ENCODE measurements at regions not wholly inside any gene's neighbourhood (a gene's known extent, or its start where the extent isn't known, plus 50 kb on each side); places are given as distances from the start of the nearest gene placed in this dataset.

- 100% methylated on average over 1 of the region's 1 CpG for WGBS (ENCODE audit: insufficient coverage)
- Histone ChIP-seq H3K4me1 (ENCODE audit: control insufficient read depth in 1 of 2, insufficient read depth in 2 of 2, low read length in 2 of 2) (no peaks in the 10 kb centered on the region), H3K4me3 (replicated peaks in 1 of 3; ENCODE audit: low read depth in 2 of 3, low read length in 3 of 3) (no peak overlapping the region), H3K79me2 (ENCODE audit: insufficient read depth, low read length) (no peaks in the 10 kb centered on the region), H3K9me3 (replicated peaks in 1 of 2; ENCODE audit: control insufficient read depth in 1 of 2, insufficient read depth in 1 of 2, low read length in 2 of 2) (peaks cover 8 to 9% of the 10 kb centered on the region in 2 donors), H3K27ac (ENCODE audit: low read depth in 1 of 2, low read length in 2 of 2) (no peak overlapping the region), H2AFZ (ENCODE audit: insufficient read depth, low read depth, low read length, poor library complexity, severe bottlenecking) (no peak overlapping the region), H3K9ac (ENCODE audit: insufficient read depth, low read length, poor library complexity, severe bottlenecking) (no peak overlapping the region), H4K20me1 (ENCODE audit: insufficient read depth, low read length) (no peaks in the 10 kb centered on the region), H3K36me3 (replicated peaks in 1 of 2; ENCODE audit: control insufficient read depth in 1 of 2, insufficient read depth in 2 of 2, low read length in 2 of 2) (no peaks in the 10 kb centered on the region), H3K27me3 (ENCODE audit: control insufficient read depth in 2 of 2, insufficient read depth in 2 of 2, low read length in 2 of 2) (no peaks in the 10 kb centered on the region), H3K4me2 (replicated peaks; ENCODE audit: extremely low read depth, low read length, poor library complexity, severe bottlenecking) (no peak overlapping the region)
- peaks cover 12 to 25% (median 16%) of the 10 kb centered on the region in 7 donors for H3K9me3 Mint-ChIP-seq
- no peak for DNase-seq
- H3K4me1 Mint-ChIP-seq: peaks cover 6% of the 10 kb centered on the region
- intact Hi-C loops (cut with micrococcal nuclease): no loop called here
- H3K36me3 Mint-ChIP-seq: no peaks in the 10 kb centered on the region
- no peak for TF ChIP-seq CTCF (IDR thresholded peaks at IDR 0.05)
- no peak overlapping the region for H3K4me3 Mint-ChIP-seq
- no peak overlapping the region for H3K27ac Mint-ChIP-seq
- H3K27me3 Mint-ChIP-seq (ENCODE audit: low read depth in 3 of 3): no peaks in the 10 kb centered on the region
Observed at GRCh38 chr12:19646599-19646998, 207.3 kb downstream of the AEBP2 start.

- intact Hi-C loops (cut with micrococcal nuclease): no loop called here
- no peaks in the 10 kb centered on the region for H4K20me1 ChIP-seq (ENCODE audit: insufficient read depth, low read length)
- H3K4me3 ChIP-seq (replicated peaks in 1 of 3; ENCODE audit: low read depth in 2 of 3, low read length in 3 of 3): no peak overlapping the region
- H2AFZ ChIP-seq (ENCODE audit: insufficient read depth, low read depth, low read length, poor library complexity, severe bottlenecking): peak overlapping the region; percentile 66
- no peak overlapping the region for H3K27ac ChIP-seq (ENCODE audit: low read depth in 1 of 2, low read length in 2 of 2)
- WGBS (ENCODE audit: insufficient coverage): 0% methylated on average over 4 of the region's 8 CpGs
- H3K36me3 ChIP-seq (replicated peaks in 1 of 2; ENCODE audit: control insufficient read depth in 1 of 2, insufficient read depth in 2 of 2, low read length in 2 of 2): no peaks in the 10 kb centered on the region
- Mint-ChIP-seq H3K27me3 (ENCODE audit: low read depth in 3 of 3) (peaks cover 0 to 3% (median 0%) of the 10 kb centered on the region in 3 donors), H3K4me1 (peaks cover 8% of the 10 kb centered on the region), H3K27ac (peak overlapping the region in 1 of 7 donors; percentile 18), H3K36me3 (no peaks in the 10 kb centered on the region), H3K4me3 (no peak overlapping the region), H3K9me3 (peaks cover 12 to 25% (median 19%) of the 10 kb centered on the region in 7 donors)
- no peaks in the 10 kb centered on the region for H3K27me3 ChIP-seq (ENCODE audit: control insufficient read depth in 2 of 2, insufficient read depth in 2 of 2, low read length in 2 of 2)
- peak overlapping the region; percentile 14 for H3K4me2 ChIP-seq (replicated peaks; ENCODE audit: extremely low read depth, low read length, poor library complexity, severe bottlenecking)
- H3K79me2 ChIP-seq (ENCODE audit: insufficient read depth, low read length): no peaks in the 10 kb centered on the region
- no peak overlapping the region for H3K9ac ChIP-seq (ENCODE audit: insufficient read depth, low read length, poor library complexity, severe bottlenecking)
- no peaks in the 10 kb centered on the region for H3K4me1 ChIP-seq (ENCODE audit: control insufficient read depth in 1 of 2, insufficient read depth in 2 of 2, low read length in 2 of 2)
- no peak for TF ChIP-seq CTCF (IDR thresholded peaks at IDR 0.05)
- peaks cover 8 to 9% of the 10 kb centered on the region in 2 donors for H3K9me3 ChIP-seq (replicated peaks in 1 of 2; ENCODE audit: control insufficient read depth in 1 of 2, insufficient read depth in 1 of 2, low read length in 2 of 2)
- DNase-seq: no peak
Observed at GRCh38 chr12:19647806-19648556, 208.7 kb downstream of the AEBP2 start.
